RWPE1 (cell line): ENCODE measurements at regions not wholly inside any gene's neighbourhood (a gene's known extent, or its start where the extent isn't known, plus 50 kb on each side); places are given as distances from the start of the nearest gene placed in this dataset.

Source experiments
- CTCF ChIA-PET: fragments of 350-600 bp; sonication (Branson Sonifier 250); formaldehyde crosslinking; extraction: SDS; loops from one replicate; lab custom pipeline; 2021; lab: Yijun Ruan, JAX
- POLR2A ChIA-PET: fragments of 400-600 bp; formaldehyde crosslinking; extraction: SDS; loops from one replicate; lab custom pipeline; 2020; ENCODE audit warnings: antibody characterized with exemption; ENCODE audit not compliant: low non-redundant PET; lab: Yijun Ruan, JAX
- DNase-seq: peaks from one replicate; pipeline ENCODE4 v3.0.0; 2012; ENCODE audit warnings: low spot score
- H3K27ac ChIP-seq: fragments of 450-650 bp; 2 replicates; pipeline ENCODE4 v1.5.1; 2017
- CTCF ChIP-seq: fragments of 450-650 bp; conservative IDR thresholded peaks from 2 replicates; pipeline ENCODE4 v1.5.1; 2017; ENCODE audit warnings: low read depth, mild to moderate bottlenecking

- no peak for TF ChIP-seq CTCF
- no peak for DNase-seq
- no peak overlapping the region for H3K27ac ChIP-seq
- ChIA-PET POLR2A (no interaction called here), CTCF (no interaction called here)
Measured at GRCh38 chr11:112785719-112786118, 175.5 kb upstream of the NCAM1 start.

GRCh38 chr11:112786196-112786595 lies 175.0 kb upstream of the NCAM1 start:
- no peak for DNase-seq
- CTCF ChIA-PET: interaction anchor here (0.6 kb wide), 1 partner anchor 9 kb away, joined by 4 read pairs; no protein-coding TSS in a partner anchor
- no peak overlapping the region for H3K27ac ChIP-seq
- no peak for TF ChIP-seq CTCF
- POLR2A ChIA-PET: no interaction called here

DNA sequence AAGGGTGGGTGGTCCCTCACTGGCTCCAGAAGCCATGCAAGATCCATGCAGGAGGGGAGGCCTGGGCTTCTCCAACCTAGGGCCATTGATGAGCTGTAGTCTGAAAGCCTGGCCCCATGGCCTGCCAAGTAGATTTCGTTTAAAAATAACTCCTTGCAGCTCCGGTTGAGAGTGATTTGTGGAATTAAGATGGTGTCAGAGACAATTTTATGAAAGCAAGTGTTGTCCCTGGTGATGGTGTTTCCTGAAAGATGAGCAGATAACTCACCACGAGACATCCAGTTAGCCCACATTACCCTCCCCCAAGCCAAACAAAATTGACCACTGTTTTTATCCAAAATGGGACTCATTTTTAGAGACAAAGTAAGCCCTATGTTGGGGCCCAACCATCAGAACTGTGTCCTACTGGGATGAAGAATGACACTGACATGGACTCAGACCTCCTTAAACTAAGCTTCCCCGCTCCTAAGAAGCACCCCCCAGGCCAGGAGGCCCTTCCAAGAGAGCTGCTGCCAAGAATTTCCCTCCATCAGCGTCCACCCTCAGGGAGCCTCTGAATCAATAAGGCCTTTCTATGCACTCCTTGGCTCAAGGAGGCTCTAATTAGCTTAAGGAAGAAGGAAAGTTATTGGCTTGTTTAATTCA lies 174.2 kb upstream of the NCAM1 start:
- ChIA-PET POLR2A (no interaction called here), CTCF (no interaction called here)
- no peak for TF ChIP-seq CTCF
- H3K27ac ChIP-seq: no peak overlapping the region
- DNase-seq: no peak

DNA sequence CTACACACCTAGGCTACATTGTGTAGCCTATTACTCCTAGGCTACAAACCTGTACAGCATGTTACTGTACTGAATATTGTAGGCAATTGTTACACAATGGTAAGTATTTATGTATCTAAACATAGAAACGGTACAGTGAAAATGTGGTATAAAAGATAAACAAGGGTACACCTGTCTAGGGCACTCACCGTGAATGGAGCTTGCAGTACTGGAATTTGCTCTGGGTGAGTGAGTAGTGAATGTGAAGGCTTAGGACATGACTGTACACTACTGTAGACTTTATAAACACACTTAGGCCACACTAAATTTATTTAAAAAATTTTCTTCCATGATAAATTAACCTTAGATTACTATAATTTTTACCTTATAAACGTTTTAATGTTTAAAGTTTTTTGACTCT lies 171.7 kb upstream of the NCAM1 start:
- no peak for TF ChIP-seq CTCF
- H3K27ac ChIP-seq: no peak overlapping the region
- CTCF ChIA-PET: interaction anchor here (0.6 kb wide), 1 partner anchor 802 kb away, joined by 3 read pairs; no protein-coding TSS in a partner anchor

DNA sequence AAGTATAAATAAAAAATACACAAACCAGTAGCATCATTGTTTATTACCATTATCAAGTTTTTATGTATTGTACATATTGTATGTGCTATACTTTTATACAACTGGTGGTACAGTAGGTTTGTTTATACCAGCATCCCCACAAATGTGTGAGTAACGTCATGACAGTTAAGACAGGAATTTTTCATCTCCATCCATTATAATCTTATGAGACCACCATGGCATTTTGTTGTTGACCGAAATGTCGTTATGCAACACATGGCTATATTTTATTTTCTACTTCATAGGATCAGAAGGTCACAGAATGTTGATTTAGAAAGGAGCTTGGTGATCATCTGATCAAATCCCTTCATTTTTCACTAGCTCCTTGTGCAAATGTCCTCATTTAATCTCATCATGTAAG lies 170.9 kb upstream of the NCAM1 start:
- TF ChIP-seq CTCF: no peak
- no peak for DNase-seq
- ChIA-PET POLR2A (no interaction called here), CTCF (interaction anchor here (1.1 kb wide), 1 partner anchor 203 kb away, joined by 3 read pairs; no protein-coding TSS in a partner anchor)
- no peak overlapping the region for H3K27ac ChIP-seq

More for the DNA sequence above, 171.7 kb upstream of the NCAM1 start:
- POLR2A ChIA-PET: no interaction called here
- no peak for DNase-seq

DNA sequence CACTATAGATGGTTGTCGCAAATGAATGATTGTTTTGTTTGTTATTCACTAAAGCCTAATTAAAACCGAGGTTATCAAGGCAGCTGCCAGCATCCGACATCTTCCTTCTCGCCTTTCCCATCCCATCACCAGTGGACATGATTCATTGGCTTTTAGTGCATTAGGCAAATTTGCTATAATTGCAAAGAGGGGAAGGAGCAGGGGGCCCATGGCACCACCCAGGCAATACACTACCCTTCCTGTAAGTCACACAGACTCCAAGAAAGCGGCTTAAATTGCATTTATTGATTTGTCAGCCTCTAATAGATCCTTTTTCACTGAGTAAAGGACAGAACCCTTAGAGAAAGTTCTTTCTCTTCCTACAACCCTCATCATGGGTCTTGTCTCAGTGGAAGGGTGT lies 169.2 kb upstream of the NCAM1 start:
- CTCF ChIA-PET: no interaction called here

More for the DNA sequence above, 169.2 kb upstream of the NCAM1 start:
- POLR2A ChIA-PET: no interaction called here
- TF ChIP-seq CTCF: no peak
- no peak for DNase-seq
- no peak overlapping the region for H3K27ac ChIP-seq
